ENCODE measurements at regions not wholly inside any gene's neighbourhood (a gene's known extent, or its start where the extent isn't known, plus 50 kb on each side); places are given as distances from the start of the nearest gene placed in this dataset.
"Not testable (repeated sequence)": the region's sequence is repeated elsewhere in the genome, so short reads cannot be mapped to it uniquely, and the experiment has no call there.

DNA sequence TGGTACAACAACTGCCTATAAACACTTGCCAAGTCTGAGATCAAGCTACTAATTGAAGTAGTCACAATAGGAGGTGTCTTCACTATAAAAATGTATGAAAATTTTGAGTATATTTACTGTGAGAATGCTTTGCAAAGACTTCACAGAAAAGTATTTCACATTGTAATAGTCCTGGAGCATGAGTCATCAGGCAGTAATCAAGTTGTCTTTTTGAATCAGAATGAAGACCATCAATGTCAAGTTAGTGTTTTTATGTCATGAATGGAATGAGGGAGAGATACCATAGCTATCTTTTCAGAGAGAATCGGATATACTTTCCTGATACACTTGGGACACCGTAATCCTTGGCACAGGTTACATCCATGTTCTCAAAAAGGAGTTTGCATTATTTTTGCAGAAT, 466.9 kb upstream of the ARRDC3 start:
- no peak for DNase-seq (ENCODE audit: low read depth in 4 of 4, low spot score in 3 of 4)

- no peak for DNase-seq (ENCODE audit: low read depth in 4 of 4, low spot score in 3 of 4)
These were observed 466.0 kb upstream of the ARRDC3 start for GRCh38 chr5:91849069-91849468.

- no peak for DNase-seq (ENCODE audit: low read depth in 4 of 4, low spot score in 3 of 4)
These were observed 465.3 kb upstream of the ARRDC3 start for GRCh38 chr5:91848453-91848852.

- DNase-seq (ENCODE audit: low read depth in 4 of 4, low spot score in 3 of 4): no peak
These were observed 458.3 kb upstream of the ARRDC3 start for GRCh38 chr5:91841423-91841822.

DNA sequence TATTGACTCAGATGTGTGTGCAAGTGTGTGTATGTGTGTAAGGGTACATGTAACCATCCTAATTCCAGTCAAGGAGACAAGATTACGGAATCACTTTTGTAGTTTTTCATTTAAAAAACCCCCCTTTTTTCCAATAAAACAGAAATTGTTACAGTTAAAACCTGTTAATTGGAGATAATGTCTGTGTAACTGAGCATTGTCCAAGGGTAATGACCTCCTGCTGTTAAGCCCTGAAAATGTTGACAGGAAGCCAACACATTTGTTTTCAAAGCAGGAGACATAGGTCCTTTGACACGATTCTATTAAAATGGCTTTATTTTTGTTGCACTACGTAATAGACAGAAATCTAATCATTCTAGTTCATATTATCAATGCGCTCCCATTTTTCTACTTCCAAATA, 457.3 kb upstream of the ARRDC3 start:
- DNase-seq (ENCODE audit: low read depth in 4 of 4, low spot score in 3 of 4): no peak

DNA sequence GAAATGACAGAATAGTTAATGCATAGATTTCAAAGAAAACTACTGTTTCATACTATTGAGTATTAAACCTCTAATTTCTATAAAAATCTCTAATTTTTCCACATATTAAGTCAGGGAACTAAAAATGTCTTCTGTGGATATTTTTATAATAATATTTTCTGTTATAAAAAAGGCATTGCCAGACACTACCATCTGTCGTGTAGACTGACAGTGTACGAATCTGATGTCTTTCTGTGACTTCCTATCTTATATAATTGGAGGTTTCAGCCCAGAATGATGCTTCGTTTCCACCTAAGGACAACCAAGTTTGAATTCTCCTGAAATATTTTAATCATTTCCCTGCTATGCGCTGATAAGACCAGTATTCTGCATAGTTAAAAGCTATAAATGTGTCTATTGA, 456.6 kb upstream of the ARRDC3 start:
- no peak for DNase-seq (ENCODE audit: low read depth in 4 of 4, low spot score in 3 of 4)

- DNase-seq (ENCODE audit: low read depth in 4 of 4, low spot score in 3 of 4): no peak
These were observed 456.1 kb upstream of the ARRDC3 start for GRCh38 chr5:91839233-91839632.

DNA sequence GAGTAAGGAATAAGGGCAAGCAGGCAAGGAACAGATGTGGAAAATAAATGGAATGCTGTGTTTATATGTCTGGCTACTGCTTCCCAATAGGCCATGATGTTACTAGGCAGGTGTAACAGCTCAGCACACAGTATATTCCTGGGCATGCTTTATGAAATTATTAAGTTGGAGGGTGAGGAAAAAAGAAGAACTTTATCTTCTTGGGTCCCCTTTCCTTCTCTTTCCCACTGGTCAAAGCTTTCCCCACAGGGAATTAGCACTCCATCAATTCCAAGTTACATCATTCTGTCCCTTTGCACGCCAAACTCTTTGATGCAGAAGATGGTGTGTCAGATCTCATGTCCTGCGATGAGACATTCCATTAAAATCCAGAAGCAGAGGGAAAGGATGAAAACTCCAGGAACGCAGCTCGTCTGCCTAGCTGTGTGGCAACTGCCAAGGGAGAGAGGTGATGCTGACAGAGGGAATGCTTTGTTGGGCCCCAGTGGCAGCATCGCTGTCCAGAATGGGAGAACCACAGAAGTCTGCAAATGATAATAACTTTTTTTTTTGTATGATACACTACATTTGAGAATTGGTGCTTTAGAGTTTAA, 447.3 kb upstream of the ARRDC3 start:
- DNase-seq (ENCODE audit: low read depth in 4 of 4, low spot score in 3 of 4): no peak

DNA sequence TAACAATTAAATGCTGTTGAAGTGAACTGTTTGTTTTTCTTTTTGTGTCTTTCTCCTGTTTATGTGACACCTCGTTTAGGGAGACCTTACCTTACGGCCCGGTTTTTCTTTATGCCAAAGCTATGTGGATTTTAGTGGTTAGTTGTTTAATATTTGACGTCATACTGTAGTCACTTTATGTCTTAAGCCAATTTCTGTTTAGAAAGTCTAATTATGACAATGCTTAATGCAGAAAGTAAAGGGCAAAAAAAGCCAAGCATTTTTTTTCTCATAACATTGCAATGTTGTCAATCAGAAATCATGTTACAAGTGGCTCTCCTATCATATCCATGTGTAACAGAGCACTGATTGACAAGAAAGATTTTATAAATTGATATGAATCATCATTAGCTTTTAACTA, 442.5 kb upstream of the ARRDC3 start:
- no peak for DNase-seq (ENCODE audit: low read depth in 4 of 4, low spot score in 3 of 4)

DNA sequence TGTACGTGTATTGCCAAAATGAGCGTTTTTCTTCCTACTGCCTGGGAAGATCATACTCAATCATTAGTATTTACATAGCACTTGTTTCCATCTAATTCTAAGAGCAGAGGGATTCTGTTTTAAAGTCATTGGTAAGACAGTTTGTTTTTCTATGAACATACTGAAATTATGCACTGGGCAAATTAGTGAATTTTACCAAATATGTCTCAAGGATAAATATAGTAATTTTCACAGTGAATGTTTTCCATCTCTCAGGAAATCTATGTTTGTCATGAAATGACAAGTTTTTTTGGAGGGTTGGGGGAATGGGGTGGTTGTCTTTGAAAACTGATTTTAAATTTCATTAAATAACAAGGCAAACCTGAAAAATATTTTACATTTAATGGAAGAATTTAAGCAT, 441.3 kb upstream of the ARRDC3 start:
- DNase-seq (ENCODE audit: low read depth in 4 of 4, low spot score in 3 of 4): no peak

- DNase-seq (ENCODE audit: low read depth in 4 of 4, low spot score in 3 of 4): no peak
These were observed 437.8 kb upstream of the ARRDC3 start for GRCh38 chr5:91820874-91821273.

DNA sequence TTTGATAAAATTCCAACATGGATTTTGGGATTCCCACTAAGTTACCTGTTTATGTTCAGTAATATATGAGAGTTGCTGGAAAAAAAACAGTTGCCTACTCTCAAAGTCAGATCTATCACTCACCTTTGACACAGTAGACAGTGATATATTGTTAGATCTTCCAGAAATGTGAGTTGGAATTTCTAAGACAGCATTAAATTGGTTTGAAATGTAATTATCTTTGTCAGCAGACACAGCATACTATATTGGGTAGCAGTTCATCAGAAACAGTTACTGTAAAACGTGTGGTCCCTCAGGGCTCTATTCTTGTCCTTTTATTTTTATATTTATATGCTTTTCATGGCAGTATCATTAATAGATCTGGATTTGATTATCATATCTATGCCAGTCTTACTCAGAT, 433.6 kb upstream of the ARRDC3 start:
- no peak for DNase-seq (ENCODE audit: low read depth in 4 of 4, low spot score in 3 of 4)

- DNase-seq (ENCODE audit: low read depth in 4 of 4, low spot score in 3 of 4): no peak
These were observed 414.5 kb upstream of the ARRDC3 start for GRCh38 chr5:91797576-91797975.

DNA sequence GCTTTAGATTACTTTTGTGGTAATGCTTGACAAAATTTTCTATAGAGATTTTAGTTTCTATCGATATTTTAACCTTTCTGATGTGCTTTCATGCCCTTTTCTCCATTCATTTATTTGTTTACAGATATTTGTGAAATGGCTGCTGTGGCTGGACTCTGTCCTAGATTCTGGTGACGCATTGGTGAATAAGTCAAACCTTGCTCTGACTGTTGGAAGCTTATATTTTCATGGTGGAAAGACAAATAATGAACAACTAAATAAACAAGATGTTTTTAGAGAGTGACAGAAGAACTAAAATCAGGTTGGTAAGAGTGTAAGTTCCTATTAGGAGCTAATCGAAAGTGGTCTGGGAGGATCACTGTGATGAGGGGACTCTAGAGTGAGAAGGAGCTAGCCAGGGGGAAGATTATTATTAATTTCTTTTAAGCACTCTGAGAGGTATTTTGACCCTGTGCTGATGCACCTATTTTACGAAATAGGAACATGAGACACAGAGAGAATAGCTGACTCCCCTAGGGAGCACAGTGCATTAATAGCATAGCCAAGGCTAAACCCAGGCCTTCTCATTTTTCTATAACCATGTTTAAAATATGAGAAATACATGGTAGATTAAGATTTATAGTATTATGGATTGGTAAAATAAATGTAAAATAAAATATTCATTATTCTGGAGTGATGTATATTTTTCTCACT, 411.9 kb upstream of the ARRDC3 start:
- DNase-seq (ENCODE audit: low read depth in 4 of 4, low spot score in 3 of 4): no peak

GRCh38 chr5:91794455-91794854, 411.3 kb upstream of the ARRDC3 start:
- no peak for DNase-seq (ENCODE audit: low read depth in 4 of 4, low spot score in 3 of 4)

GRCh38 chr5:91787718-91788117, 404.6 kb upstream of the ARRDC3 start:
- no peak for DNase-seq (ENCODE audit: low read depth in 4 of 4, low spot score in 3 of 4)

GRCh38 chr5:91777671-91778070, 394.6 kb upstream of the ARRDC3 start:
- no peak for DNase-seq (ENCODE audit: low read depth in 4 of 4, low spot score in 3 of 4)

- DNase-seq (ENCODE audit: low read depth in 4 of 4, low spot score in 3 of 4): no peak
These were observed 393.1 kb upstream of the ARRDC3 start for GRCh38 chr5:91776249-91776648.

DNA sequence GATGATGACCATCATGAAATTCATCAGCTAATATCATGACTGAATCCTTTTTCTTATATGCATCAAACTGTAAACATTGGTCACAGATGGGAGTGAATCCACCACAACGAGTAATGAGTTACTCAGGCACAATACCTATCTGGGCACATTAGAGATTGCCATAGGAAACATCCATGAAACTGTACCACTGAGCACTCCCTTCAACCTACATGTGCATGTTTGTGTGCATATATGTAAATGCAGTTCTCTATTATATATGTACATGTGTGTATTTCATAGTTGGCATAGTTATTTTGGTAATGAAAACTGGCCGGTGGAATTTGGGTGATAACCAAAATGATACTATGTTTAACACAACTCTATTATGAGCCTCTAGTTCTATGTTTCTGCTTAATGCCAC, 387.3 kb upstream of the ARRDC3 start:
- DNase-seq (ENCODE audit: low read depth in 4 of 4, low spot score in 3 of 4): no peak

GRCh38 chr5:91757383-91757782, 374.3 kb upstream of the ARRDC3 start:
- DNase-seq (ENCODE audit: low read depth in 4 of 4, low spot score in 3 of 4): not testable (repeated sequence)

DNA sequence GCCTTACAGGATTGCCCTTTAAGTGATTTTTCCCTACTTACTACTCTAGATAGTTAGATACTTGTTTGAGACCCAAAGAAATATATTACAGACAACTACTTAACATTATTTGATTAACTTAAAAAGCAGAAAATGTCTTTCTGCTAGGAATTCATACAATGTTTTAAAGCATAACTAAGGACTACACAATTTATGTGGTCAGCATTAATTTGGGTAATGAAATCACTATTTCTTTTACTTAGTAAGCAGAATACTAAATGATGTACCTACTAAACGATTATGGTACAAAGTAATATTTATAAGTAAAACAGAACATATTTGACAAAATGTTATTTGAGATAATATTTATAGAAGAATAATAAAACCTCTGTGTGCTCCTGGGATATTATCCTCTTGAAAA, 371.9 kb upstream of the ARRDC3 start:
- DNase-seq (ENCODE audit: low read depth in 4 of 4, low spot score in 3 of 4): no peak

GRCh38 chr5:91744470-91744869, 361.4 kb upstream of the ARRDC3 start:
- DNase-seq (ENCODE audit: low read depth in 4 of 4, low spot score in 3 of 4): not testable (repeated sequence)

GRCh38 chr5:91742550-91742949, 359.4 kb upstream of the ARRDC3 start:
- no peak for DNase-seq (ENCODE audit: low read depth in 4 of 4, low spot score in 3 of 4)

Data from left renal pelvis (tissue), 4 donors.